Heart right ventricle (tissue), 16 donors: ENCODE measurements at regions not wholly inside any gene's neighbourhood (a gene's known extent, or its start where the extent isn't known, plus 50 kb on each side); places are given as distances from the start of the nearest gene placed in this dataset.

Experiments used
- ATAC-seq, 8 donors: fragments of 200-7000 bp; cut with Tn5 transposase; one replicate each; pipeline ENCODE4 v1.9.1; 2020; ENCODE audit warnings: mild to moderate bottlenecking in 8 of 8, moderate library complexity in 8 of 8, moderate number of reproducible peaks in 1 of 8
- DNase-seq, 2 donors: peaks; one replicate each; pipeline ENCODE4 v3.0.0-alpha.2; 2020
- H3K27ac ChIP-seq, 10 donors: fragments of 200-600 bp; sonication (generic) in 2 of 10; one replicate each; pipeline versions ENCODE4 v1.5.0 to v1.8.0; 2020 to 2022; ENCODE audit warnings: mild to moderate bottlenecking in 3 of 10
- H3K27me3 ChIP-seq, 7 donors: fragments of 200-600 bp; one replicate each; pipeline ENCODE4 v1.8.0; 2021 to 2022; ENCODE audit warnings: mild to moderate bottlenecking in 2 of 7
- H3K36me3 ChIP-seq, 9 donors: fragments of 200-600 bp; sonication (generic) in 1 of 9; one replicate each; pipeline versions ENCODE4 v1.5.0 to v1.8.0; 2020 to 2022; ENCODE audit warnings: mild to moderate bottlenecking in 2 of 9
- H3K4me1 ChIP-seq, 9 donors: fragments of 200-600 bp; sonication (generic) in 1 of 9; one replicate each; pipeline versions ENCODE4 v1.5.0 to v1.8.0; 2020 to 2022; ENCODE audit warnings: mild to moderate bottlenecking in 4 of 9
- H3K4me3 ChIP-seq, 10 donors: fragments of 200-600 bp; sonication (generic) in 2 of 10; one replicate each; pipeline versions ENCODE4 v1.5.0 to v1.8.0; 2020 to 2022; ENCODE audit warnings: mild to moderate bottlenecking in 7 of 10, moderate library complexity in 2 of 10
- H3K9me3 ChIP-seq, 11 donors: fragments of 200-600 bp in 10 of 11; sonication (generic) in 2 of 11; one replicate each; pipeline versions ENCODE4 v1.5.0 to v1.8.0; 2013 to 2022; ENCODE audit warnings: mild to moderate bottlenecking in 2 of 11, control low read depth in 1 of 11, moderate library complexity in 1 of 11
- CTCF ChIP-seq, 9 donors: fragments of 200-600 bp; sonication (generic) in 2 of 9; IDR thresholded peaks; one replicate each; pipeline versions ENCODE4 v1.5.0 to v1.8.0; 2021 to 2022; ENCODE audit warnings: antibody characterized with exemption in 9 of 9, mild to moderate bottlenecking in 5 of 9, moderate library complexity in 1 of 9
- WGBS, 2 donors: extraction: QIAGEN DNeasy Blood & Tissue Kit; methylation state at CpG; one replicate each; pipeline ENCODE4 v1.1.7; 2013; ENCODE audit warnings: inconsistent platforms in 1 of 2; 5-methylcytosine and 5-hydroxymethylcytosine counted together
- intact Hi-C, 10 donors: fragments of 100-400 bp; cut with DNase I; formaldehyde crosslinking; loops; one replicate each; pipeline versions ENCODE4 v1.11.1 to v1.14.2; 2022
- donor health status: Arrhythmogenic right ventricular cardiomyopathy.
- donor health status: ischemic (EF 13 %, LVEDD 7.1; RV severe dilation, severe dysfunction).
- donor health status: healthy with polysubstance abuse.
- donor health status: DM: no; HTN: yes; CAD: no.
- donor health status: DM: no; HTN: no; CAD: no.
- donor health status: ischemic (EF 25% LVEDD 6.9; RV normal size, moderate dysfunction).
- donor health status: ischemic (EF 25% LVEDD 5.7; RV mildly dilated, moderate dysfunction).
- donor health status: healthy.
- donor health status: DM: yes; HTN: yes; CAD: no.
- donor health status: Ischemic cardiomyopathy.
- donor health status: ischemic (EF 35%, LVEDD 5.7; RV mildly dilated, moderate dysfunction).
- donor health status: nonischemic (EF 11% LVEDD 7.7; RV severe dilation, severe dysfunction).
- donor health status: DM: yes; HTN: yes; CAD: no.
- donor health status: PGD.
- donor health status: ischemic (EF 29% LVEDD 5.4; RV normal size, mild dysfunction).
- donor health status: nonischemic (EF 23%, LVEDD 6.1; RV moderate dilation, normal function).

GRCh38 chr14:40199101-40199500 lies 766.9 kb upstream of the FBXO33 start:
- H3K4me3 ChIP-seq: no peak overlapping the region
- no peak for TF ChIP-seq CTCF (IDR thresholded peaks at IDR 0.05)
- no peak overlapping the region for H3K27ac ChIP-seq
- 42 to 50% methylated on average over 1 of the region's 1 CpG for WGBS, 2 donors
- no peaks in the 10 kb centered on the region for H3K4me1 ChIP-seq
- H3K9me3 ChIP-seq: peaks cover 0 to 26% (median 0%) of the 10 kb centered on the region in 11 donors
- intact Hi-C loops: no loop called here
- H3K36me3 ChIP-seq: no peaks in the 10 kb centered on the region
- DNase-seq (no peak), ATAC-seq (no peak)
- H3K27me3 ChIP-seq: no peaks in the 10 kb centered on the region

GRCh38 chr14:40197344-40197743 lies 765.1 kb upstream of the FBXO33 start:
- intact Hi-C loops: no loop called here
- no peaks in the 10 kb centered on the region for H3K27me3 ChIP-seq
- DNase-seq: no peak
- H3K4me3 ChIP-seq: no peak overlapping the region
- H3K27ac ChIP-seq: no peak overlapping the region
- no peak for TF ChIP-seq CTCF (IDR thresholded peaks at IDR 0.05)
- no peaks in the 10 kb centered on the region for H3K36me3 ChIP-seq
- 82 to 84% methylated on average over 2 of the region's 2 CpGs for WGBS, 2 donors
- ATAC-seq: no peak
- H3K9me3 ChIP-seq: peaks cover 0 to 20% (median 0%) of the 10 kb centered on the region in 11 donors
- no peaks in the 10 kb centered on the region for H3K4me1 ChIP-seq

DNA sequence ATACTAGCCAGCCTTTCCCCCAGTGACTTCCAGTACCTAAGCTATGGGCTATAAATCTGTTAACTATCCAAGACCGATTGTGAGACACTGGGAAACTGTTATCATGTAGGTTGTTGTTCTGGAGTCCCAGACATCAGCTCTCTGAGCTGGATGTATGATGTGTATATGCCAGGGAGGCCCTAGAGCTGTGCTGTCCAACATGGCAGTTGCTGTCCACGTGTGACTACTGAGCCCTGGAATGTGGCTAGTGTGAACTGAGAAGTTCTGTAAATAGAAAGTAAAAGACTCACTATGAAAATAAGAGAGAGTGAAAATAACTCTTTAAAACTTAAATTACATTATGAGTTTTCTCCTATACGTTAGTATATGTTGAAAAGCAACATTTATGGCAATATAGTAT lies 755.8 kb upstream of the FBXO33 start:
- H3K36me3 ChIP-seq: no peaks in the 10 kb centered on the region
- no peak overlapping the region for H3K27ac ChIP-seq
- no peak overlapping the region for H3K4me3 ChIP-seq
- H3K27me3 ChIP-seq: no peaks in the 10 kb centered on the region
- H3K4me1 ChIP-seq: no peaks in the 10 kb centered on the region
- no peaks in the 10 kb centered on the region for H3K9me3 ChIP-seq
- DNase-seq (no peak), ATAC-seq (no peak)
- no peak for TF ChIP-seq CTCF (IDR thresholded peaks at IDR 0.05)
- intact Hi-C loops: no loop called here
- WGBS, 2 donors: 63 to 70% methylated on average over 3 of the region's 3 CpGs

DNA sequence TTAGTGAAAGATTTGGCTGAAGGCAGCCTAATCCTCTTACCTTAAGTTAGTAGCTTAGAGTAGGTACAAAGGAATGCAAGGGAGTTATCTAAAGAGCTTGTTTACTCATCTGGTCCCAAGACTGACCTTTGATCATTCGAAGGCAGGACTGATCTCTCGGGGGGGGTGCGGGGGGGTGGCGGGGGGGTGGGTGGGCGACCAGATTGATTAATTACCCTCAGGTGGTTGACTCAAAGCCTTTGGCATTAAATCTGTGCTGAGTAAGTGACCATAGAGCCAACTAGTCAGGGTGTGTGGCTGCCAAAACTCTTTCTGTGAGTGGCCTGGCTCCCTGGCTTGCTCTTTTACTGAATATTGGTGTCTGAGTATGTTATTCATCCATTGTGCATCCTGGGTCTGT lies 731.9 kb upstream of the FBXO33 start:
- Histone ChIP-seq H3K4me3 (no peak overlapping the region), H3K9me3 (peaks cover 0 to 27% (median 0%) of the 10 kb centered on the region in 11 donors), H3K27ac (no peak overlapping the region), H3K36me3 (no peaks in the 10 kb centered on the region), H3K27me3 (no peaks in the 10 kb centered on the region), H3K4me1 (no peaks in the 10 kb centered on the region)
- no peak for ATAC-seq
- no peak for DNase-seq
- TF ChIP-seq CTCF (IDR thresholded peaks at IDR 0.05): no peak
- WGBS, 2 donors: 34 to 43% methylated on average over 5 of the region's 5 CpGs
- intact Hi-C loops: no loop called here

DNA sequence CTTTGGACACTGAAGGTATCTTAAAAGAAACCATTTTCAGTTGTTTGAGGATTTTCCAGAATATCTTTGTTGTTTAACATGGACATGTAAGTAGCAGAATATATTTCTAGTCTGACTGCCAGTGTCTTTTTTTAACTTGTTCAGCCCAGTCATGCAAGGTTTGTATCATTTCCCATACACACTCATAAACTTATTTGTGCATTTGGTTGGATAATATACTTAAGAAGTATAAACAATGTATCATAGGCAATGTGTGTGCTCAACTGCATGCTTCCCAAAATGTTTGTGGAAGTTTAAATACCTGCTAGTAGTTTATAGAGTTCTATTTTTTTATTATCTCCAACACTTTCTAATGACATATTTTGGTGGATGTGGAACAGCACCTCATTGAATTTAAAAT lies 707.4 kb upstream of the FBXO33 start:
- no peak for ATAC-seq
- Histone ChIP-seq H3K27me3 (no peaks in the 10 kb centered on the region), H3K36me3 (no peaks in the 10 kb centered on the region), H3K4me3 (no peak overlapping the region), H3K27ac (no peak overlapping the region), H3K4me1 (no peaks in the 10 kb centered on the region), H3K9me3 (peaks cover 0 to 8% (median 0%) of the 10 kb centered on the region in 11 donors)
- no peak for DNase-seq
- no peak for TF ChIP-seq CTCF (IDR thresholded peaks at IDR 0.05)
- intact Hi-C loops: no loop called here
